H1 (cell line): ENCODE measurements at regions not wholly inside any gene's neighbourhood (a gene's known extent, or its start where the extent isn't known, plus 50 kb on each side); places are given as distances from the start of the nearest gene placed in this dataset.

Source experiments
- CTCF ChIA-PET: fragments of 300-600 bp; sonication (Branson Sonifier 250); formaldehyde crosslinking; loops from one replicate; lab custom pipeline; 2021; ENCODE audit not compliant: partially characterized antibody; lab: Charles Lee
- POLR2A ChIA-PET: fragments of 300-600 bp; sonication (Branson Sonifier 250); formaldehyde crosslinking; loops from one replicate; lab custom pipeline; 2021; ENCODE audit warnings: inconsistent platforms; ENCODE audit not compliant: partially characterized antibody; lab: Charles Lee
- DNase-seq, 2 experiments: peaks; one replicate each; pipeline versions ENCODE4 v3.0.0 to v3.0.0-alpha.2; 2010 to 2022; ENCODE audit warnings: low spot score in 2 of 2, low read depth in 1 of 2, mixed read lengths in 1 of 2
- FAIRE-seq: peaks from 2 replicates; lab custom pipeline; 2011; peaks lifted over from hg19 to GRCh38; lab: Jason Lieb, UNC
- H2AFZ ChIP-seq: 2 replicates; pipeline ENCODE4 v1.8.1; 2012; ENCODE audit warnings: low read length, inconsistent platforms
- H2AK5ac ChIP-seq: 2 replicates; pipeline ENCODE4 v1.6.1; 2013; ENCODE audit warnings: low read depth, low read length
- H2BK120ac ChIP-seq: replicated peaks from 2 replicates; pipeline ENCODE3; 2013; ENCODE audit warnings: low read depth, low read length, inconsistent platforms
- H2BK12ac ChIP-seq: 2 replicates; pipeline ENCODE4 v1.6.1; 2013; ENCODE audit warnings: low read depth, low read length
- H2BK15ac ChIP-seq: 2 replicates; pipeline ENCODE4 v1.6.1; 2013; ENCODE audit warnings: low read length
- H2BK20ac ChIP-seq: 2 replicates; pipeline ENCODE4 v1.6.1; 2013; ENCODE audit warnings: low read length
- H2BK5ac ChIP-seq: 2 replicates; pipeline ENCODE4 v1.6.1; 2013; ENCODE audit warnings: low read depth, low read length
- H3K14ac ChIP-seq: 2 replicates; pipeline ENCODE4 v1.6.1; 2013; ENCODE audit warnings: inconsistent platforms; ENCODE audit not compliant: insufficient read length
- H3K18ac ChIP-seq: 2 replicates; pipeline ENCODE4 v1.6.1; 2013; ENCODE audit warnings: low read length; ENCODE audit errors: extremely low read depth
- H3K23ac ChIP-seq: 2 replicates; pipeline ENCODE4 v1.6.1; 2013; ENCODE audit warnings: inconsistent platforms; ENCODE audit not compliant: insufficient read length
- H3K23me2 ChIP-seq: 2 replicates; pipeline ENCODE4 v1.6.1; 2013; ENCODE audit warnings: low read depth, low read length
- H3K27ac ChIP-seq: 2 replicates; pipeline ENCODE4 v1.6.1; 2011; ENCODE audit warnings: low read depth, low read length, inconsistent platforms
- H3K27me3 ChIP-seq, 4 experiments: replicated peaks in 1 of 4; 1 replicate in 1 of 4; 2 replicates in 3 of 4; pipeline versions ENCODE4 v1.6.1 to v1.8.1; 2011 to 2013; ENCODE audit warnings: low read length in 3 of 4, mild to moderate bottlenecking in 3 of 4, inconsistent platforms in 2 of 4, mixed read lengths in 2 of 4, moderate library complexity in 1 of 4; ENCODE audit not compliant: control insufficient read depth in 3 of 4, insufficient read depth in 3 of 4; ENCODE audit errors: extremely low read depth in 1 of 4
- H3K36me3 ChIP-seq, 4 experiments: 2 replicates each; pipeline versions ENCODE4 v1.6.1 to v1.8.1; 2011 to 2013; ENCODE audit warnings: mild to moderate bottlenecking in 4 of 4, low read length in 3 of 4, moderate library complexity in 2 of 4, control low read depth in 1 of 4, inconsistent platforms in 1 of 4; ENCODE audit not compliant: insufficient read depth in 4 of 4, control insufficient read depth in 2 of 4
- H3K4ac ChIP-seq: replicated peaks from 2 replicates; pipeline ENCODE3; 2013; ENCODE audit warnings: low read length, low read depth, mixed read lengths, inconsistent platforms; ENCODE audit not compliant: insufficient read length
- H3K4me1 ChIP-seq, 4 experiments: replicated peaks in 1 of 4; 1 replicate in 1 of 4; 2 replicates in 3 of 4; pipeline versions ENCODE4 v1.6.1 to v1.8.1; 2011 to 2013; ENCODE audit warnings: low read length in 3 of 4, inconsistent platforms in 2 of 4, mixed read lengths in 1 of 4; ENCODE audit not compliant: insufficient read depth in 4 of 4, control insufficient read depth in 3 of 4
- H3K4me2 ChIP-seq, 2 experiments: 2 replicates each; pipeline versions ENCODE4 v1.6.1 to v1.8.1; 2011 to 2013; ENCODE audit warnings: low read depth in 2 of 2, low read length in 2 of 2, control low read depth in 1 of 2, inconsistent platforms in 1 of 2, mild to moderate bottlenecking in 1 of 2; ENCODE audit not compliant: insufficient read depth in 1 of 2
- H3K4me3 ChIP-seq, 4 experiments: fragments of 200-600, 300-600 bp in 1 of 4; sonication (generic), shearing (Covaris generic), sonication (Bioruptor Twin) in 1 of 4; 2 replicates each; pipeline versions ENCODE4 v1.5.1 to v1.8.1; 2011 to 2016; ENCODE audit warnings: low read length in 4 of 4, low read depth in 3 of 4, control low read depth in 2 of 4, inconsistent platforms in 2 of 4, mild to moderate bottlenecking in 2 of 4, mixed read lengths in 1 of 4, moderate library complexity in 1 of 4; ENCODE audit not compliant: insufficient read depth in 2 of 4; ENCODE audit errors: extremely low read depth in 1 of 4
- H3K56ac ChIP-seq: replicated peaks from 2 replicates; pipeline ENCODE3; 2013; ENCODE audit warnings: low read depth, mild to moderate bottlenecking, mixed read lengths, low read length, inconsistent platforms; ENCODE audit not compliant: insufficient read length
- H3K79me1 ChIP-seq: 2 replicates; pipeline ENCODE4 v1.6.1; 2013; ENCODE audit warnings: low read depth, low read length, control low read depth
- H3K79me2 ChIP-seq, 2 experiments: 2 replicates each; pipeline versions ENCODE4 v1.6.1 to v1.8.1; 2012 to 2013; ENCODE audit warnings: low read length in 2 of 2, mild to moderate bottlenecking in 2 of 2, inconsistent platforms in 1 of 2; ENCODE audit not compliant: insufficient read depth in 2 of 2, control insufficient read depth in 1 of 2
- H3K9ac ChIP-seq, 4 experiments: replicated peaks in 1 of 4; 1 replicate in 1 of 4; 2 replicates in 3 of 4; pipeline versions ENCODE4 v1.6.1 to v1.8.1; 2011 to 2013; ENCODE audit warnings: low read depth in 3 of 4, low read length in 3 of 4, control low read depth in 2 of 4, mild to moderate bottlenecking in 2 of 4, moderate library complexity in 2 of 4, inconsistent platforms in 1 of 4; ENCODE audit errors: extremely low read depth in 1 of 4
- H3K9me3 ChIP-seq, 2 experiments: 2 replicates each; pipeline versions ENCODE4 v1.6.1 to v1.8.1; 2012 to 2013; ENCODE audit warnings: mild to moderate bottlenecking in 2 of 2, moderate library complexity in 2 of 2, control low read depth in 1 of 2, inconsistent platforms in 1 of 2, low read depth in 1 of 2, low read length in 1 of 2, mixed read lengths in 1 of 2; ENCODE audit not compliant: insufficient read depth in 2 of 2
- H4K20me1 ChIP-seq, 2 experiments: replicated peaks in 1 of 2; 2 replicates each; pipeline versions ENCODE3 to v1.8.1; 2011 to 2013; ENCODE audit warnings: inconsistent platforms in 2 of 2, low read length in 2 of 2, mild to moderate bottlenecking in 1 of 2; ENCODE audit not compliant: insufficient read depth in 2 of 2, control insufficient read depth in 1 of 2
- H4K5ac ChIP-seq: 2 replicates; pipeline ENCODE4 v1.6.1; 2013; ENCODE audit warnings: low read length, low read depth, mixed read lengths, inconsistent platforms; ENCODE audit not compliant: insufficient read length
- H4K8ac ChIP-seq: 2 replicates; pipeline ENCODE4 v1.8.0; 2013; ENCODE audit warnings: mild to moderate bottlenecking, moderate library complexity, low read length, inconsistent platforms; ENCODE audit not compliant: insufficient read depth; ENCODE audit errors: extremely low read depth
- H4K91ac ChIP-seq: replicated peaks from 2 replicates; pipeline ENCODE3; 2013; ENCODE audit warnings: low read length, mixed read lengths, inconsistent platforms; ENCODE audit not compliant: insufficient read length
- ATF3 ChIP-seq: IDR thresholded peaks from 2 replicates; pipeline ENCODE4 v1.6.1; 2011; ENCODE audit warnings: low read depth, mild to moderate bottlenecking, low read length; ENCODE audit not compliant: insufficient read depth
- CHD2 ChIP-seq: IDR thresholded peaks from 2 replicates; pipeline ENCODE4 v1.6.1; 2012; ENCODE audit warnings: low read length, improper control_type of control experiment
- EGR1 ChIP-seq: IDR thresholded peaks from 2 replicates; pipeline ENCODE4 v1.6.1; 2011; ENCODE audit warnings: low read depth, low read length, borderline replicate concordance
- EZH2 ChIP-seq: fragments of 200-600 bp; sonication (generic); IDR thresholded peaks from 2 replicates; pipeline ENCODE4 v1.7.1; 2012; ENCODE audit warnings: low read depth, mild to moderate bottlenecking, moderate library complexity, low read length, inconsistent platforms; ENCODE audit not compliant: severe bottlenecking
- GABPA ChIP-seq: IDR thresholded peaks from 2 replicates; pipeline ENCODE4 v1.6.1; 2011; ENCODE audit warnings: mild to moderate bottlenecking, low read length, moderate library complexity, borderline replicate concordance; ENCODE audit not compliant: insufficient read depth
- HDAC6 ChIP-seq: IDR thresholded peaks from one replicate; pipeline ENCODE4 v1.7.1; 2012; ENCODE audit warnings: low read depth, mild to moderate bottlenecking, inconsistent platforms, low read length, moderate library complexity
- MAX ChIP-seq: IDR thresholded peaks from 2 replicates; pipeline ENCODE4 v1.6.1; 2012; ENCODE audit warnings: inconsistent platforms
- POU5F1 ChIP-seq: IDR thresholded peaks from 2 replicates; pipeline ENCODE4 v1.6.1; 2011; ENCODE audit warnings: low read depth, mild to moderate bottlenecking, low read length, moderate library complexity
- SIX5 ChIP-seq: IDR thresholded peaks from 2 replicates; pipeline ENCODE4 v1.6.1; 2011; ENCODE audit warnings: mild to moderate bottlenecking, low read depth, low read length
- SP4 ChIP-seq: IDR thresholded peaks from 2 replicates; pipeline ENCODE4 v1.6.1; 2012; ENCODE audit warnings: low read length, inconsistent platforms
- SUZ12 ChIP-seq: fragments of 200-600 bp; sonication (generic); IDR thresholded peaks from 2 replicates; pipeline ENCODE4 v1.6.1; 2012; ENCODE audit warnings: mild to moderate bottlenecking, inconsistent platforms, low read length, moderate library complexity, mixed read lengths
- TAF7 ChIP-seq: optimal IDR thresholded peaks from 2 replicates; pipeline ENCODE3; 2011; ENCODE audit warnings: low read depth, mild to moderate bottlenecking, inconsistent platforms, low read length, moderate library complexity, borderline replicate concordance
- WGBS, 2 experiments: shearing (Covaris generic) in 1 of 2; methylation state at CpG; one replicate each; pipeline versions ENCODE4 v1.1.6 to v1.1.7; 2013 to 2015; ENCODE audit warnings: low lambda C conversion rate in 2 of 2, mixed read lengths in 2 of 2, inconsistent platforms in 1 of 2, low coverage in 1 of 2, missing lambda C conversion rate in 1 of 2; ENCODE audit not compliant: insufficient replicate concordance in 2 of 2, insufficient coverage in 1 of 2, insufficient read length in 1 of 2; ENCODE audit errors: extremely low coverage in 1 of 2, missing lambda C conversion rate in 1 of 2; 5-methylcytosine and 5-hydroxymethylcytosine counted together
- TF ChIP-seq, protein P1 (sequence below): IDR thresholded peaks from 2 replicates; pipeline ENCODE4 v1.6.1; 2012; ENCODE audit warnings: low read length, inconsistent platforms

- H2BK5ac ChIP-seq = no peak overlapping the region
- TF ChIP-seq, protein P1, sequence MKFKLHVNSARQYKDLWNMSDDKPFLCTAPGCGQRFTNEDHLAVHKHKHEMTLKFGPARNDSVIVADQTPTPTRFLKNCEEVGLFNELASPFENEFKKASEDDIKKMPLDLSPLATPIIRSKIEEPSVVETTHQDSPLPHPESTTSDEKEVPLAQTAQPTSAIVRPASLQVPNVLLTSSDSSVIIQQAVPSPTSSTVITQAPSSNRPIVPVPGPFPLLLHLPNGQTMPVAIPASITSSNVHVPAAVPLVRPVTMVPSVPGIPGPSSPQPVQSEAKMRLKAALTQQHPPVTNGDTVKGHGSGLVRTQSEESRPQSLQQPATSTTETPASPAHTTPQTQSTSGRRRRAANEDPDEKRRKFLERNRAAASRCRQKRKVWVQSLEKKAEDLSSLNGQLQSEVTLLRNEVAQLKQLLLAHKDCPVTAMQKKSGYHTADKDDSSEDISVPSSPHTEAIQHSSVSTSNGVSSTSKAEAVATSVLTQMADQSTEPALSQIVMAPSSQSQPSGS = no peak
- TF ChIP-seq MAX = no peak
- no peak for TF ChIP-seq SIX5
- TF ChIP-seq SUZ12 = no peak
- TF ChIP-seq EZH2 = no peak
- TF ChIP-seq TAF7 = no peak
- TF ChIP-seq SP4 = no peak
- no peak for TF ChIP-seq CHD2
- TF ChIP-seq HDAC6 = no peak
- no peak for TF ChIP-seq POU5F1
- TF ChIP-seq EGR1 = no peak
- TF ChIP-seq GABPA = no peak
- TF ChIP-seq ATF3 = no peak
Measured at GRCh38 chr1:73930293-73930692, 267.7 kb downstream of the LRRIQ3 start.

More at GRCh38 chr1:73930293-73930692, 267.7 kb downstream of the LRRIQ3 start:
- no peak overlapping the region for H3K23ac ChIP-seq
- H2BK20ac ChIP-seq = no peak overlapping the region
- ChIA-PET POLR2A (no interaction called here), CTCF (no interaction called here)
- no peak overlapping the region for H3K4me3 ChIP-seq
- peak overlapping the region in 1 of 2 experiments; percentile 37; a peak in 1 of 4 replicates for H3K4me2 ChIP-seq
- H3K4ac ChIP-seq = peak overlapping the region; percentile 78
- H4K91ac ChIP-seq = no peak overlapping the region
- H3K18ac ChIP-seq = no peak overlapping the region
- no peak overlapping the region for H2BK120ac ChIP-seq
- no peaks in the 10 kb centered on the region for H3K79me2 ChIP-seq
- peaks cover 0 to 4% (median 0%) of the 10 kb centered on the region in 4 experiments; a peak in 1 of 7 replicates for H3K4me1 ChIP-seq
- DNase-seq (no peak), FAIRE-seq (no peak)
- no peak overlapping the region for H2AK5ac ChIP-seq
- no peaks in the 10 kb centered on the region for H3K79me1 ChIP-seq
- H4K8ac ChIP-seq = no peak overlapping the region
- H4K20me1 ChIP-seq = no peaks in the 10 kb centered on the region
- H2BK15ac ChIP-seq = no peak overlapping the region
- H3K23me2 ChIP-seq = no peaks in the 10 kb centered on the region
- H3K9me3 ChIP-seq = no peaks in the 10 kb centered on the region
- no peak overlapping the region for H2AFZ ChIP-seq
- no peak overlapping the region for H2BK12ac ChIP-seq
- H3K56ac ChIP-seq = no peak overlapping the region
- 86% methylated on average over 1 of the region's 1 CpG; no CpG with 5 or more reads in 1 of the 2 experiments for WGBS, 2 experiments
- no peak overlapping the region for H3K27ac ChIP-seq
- H4K5ac ChIP-seq = no peak overlapping the region
- no peak overlapping the region for H3K14ac ChIP-seq
- no peaks in the 10 kb centered on the region for H3K27me3 ChIP-seq
- no peaks in the 10 kb centered on the region for H3K36me3 ChIP-seq
- H3K9ac ChIP-seq = no peak overlapping the region
